ENCODE measurements at regions not wholly inside any gene's neighbourhood (a gene's known extent, or its start where the extent isn't known, plus 50 kb on each side); places are given as distances from the start of the nearest gene placed in this dataset.
A peak's percentile ranks its signal among the peaks of the same experiment; 100 is the strongest.

DNA sequence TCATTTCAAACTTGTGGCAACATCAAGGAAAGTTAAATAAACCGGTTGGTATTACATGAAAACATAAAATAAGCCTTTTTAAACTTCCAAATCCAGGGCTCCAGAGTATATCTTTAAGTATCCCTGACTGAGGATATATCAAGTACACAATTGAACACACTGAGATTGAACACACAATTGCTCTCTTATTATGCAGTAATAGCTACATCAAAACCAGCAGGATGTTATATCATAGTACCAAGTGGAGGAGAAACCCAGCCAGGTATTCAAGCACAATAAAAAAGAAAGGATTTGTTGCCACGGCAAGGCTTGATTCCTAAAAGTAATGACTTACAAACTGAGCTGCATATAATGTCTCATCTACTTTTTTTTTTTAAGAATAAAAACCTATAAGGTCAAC, 605.8 kb downstream of the SPOCK3 start:
- Histone ChIP-seq H3K36me3 (no peaks in the 10 kb centered on the region), H3K9me3 (ENCODE audit: low read depth) (no peaks in the 10 kb centered on the region), H3K4me3 (no peak overlapping the region), H3K27me3 (no peaks in the 10 kb centered on the region), H3K4me1 (ENCODE audit: low read depth) (no peaks in the 10 kb centered on the region), H3K27ac (no peak overlapping the region)
- TF ChIP-seq, protein P1, sequence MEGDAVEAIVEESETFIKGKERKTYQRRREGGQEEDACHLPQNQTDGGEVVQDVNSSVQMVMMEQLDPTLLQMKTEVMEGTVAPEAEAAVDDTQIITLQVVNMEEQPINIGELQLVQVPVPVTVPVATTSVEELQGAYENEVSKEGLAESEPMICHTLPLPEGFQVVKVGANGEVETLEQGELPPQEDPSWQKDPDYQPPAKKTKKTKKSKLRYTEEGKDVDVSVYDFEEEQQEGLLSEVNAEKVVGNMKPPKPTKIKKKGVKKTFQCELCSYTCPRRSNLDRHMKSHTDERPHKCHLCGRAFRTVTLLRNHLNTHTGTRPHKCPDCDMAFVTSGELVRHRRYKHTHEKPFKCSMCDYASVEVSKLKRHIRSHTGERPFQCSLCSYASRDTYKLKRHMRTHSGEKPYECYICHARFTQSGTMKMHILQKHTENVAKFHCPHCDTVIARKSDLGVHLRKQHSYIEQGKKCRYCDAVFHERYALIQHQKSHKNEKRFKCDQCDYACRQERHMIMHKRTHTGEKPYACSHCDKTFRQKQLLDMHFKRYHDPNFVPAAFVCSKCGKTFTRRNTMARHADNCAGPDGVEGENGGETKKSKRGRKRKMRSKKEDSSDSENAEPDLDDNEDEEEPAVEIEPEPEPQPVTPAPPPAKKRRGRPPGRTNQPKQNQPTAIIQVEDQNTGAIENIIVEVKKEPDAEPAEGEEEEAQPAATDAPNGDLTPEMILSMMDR (IDR thresholded peaks at IDR 0.05; ENCODE audit: low read depth, low read length): no peak
- no peak for DNase-seq (ENCODE audit: low read depth in 1 of 2, low spot score in 1 of 2)

DNA sequence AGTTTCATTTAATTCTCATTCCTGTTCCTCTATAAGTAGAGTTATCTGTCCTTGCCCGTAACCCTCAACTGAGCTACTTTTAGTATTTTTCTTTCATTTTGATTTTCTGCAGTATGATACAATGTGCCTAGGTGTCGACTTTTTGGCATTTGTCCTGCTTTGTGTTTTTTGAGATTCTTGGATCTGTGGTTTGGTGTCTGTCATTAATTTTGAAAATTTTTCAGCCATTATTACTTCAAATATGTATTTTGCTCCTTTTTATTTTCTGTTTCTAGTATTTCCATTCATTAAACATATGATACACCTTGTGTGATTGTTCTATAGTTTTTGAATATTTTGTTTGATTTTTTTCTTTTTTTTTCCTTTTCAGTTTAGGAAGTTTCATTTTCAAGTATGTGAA, 598.9 kb downstream of the SPOCK3 start:
- H3K36me3 ChIP-seq: no peaks in the 10 kb centered on the region
- TF ChIP-seq, protein P1 (IDR thresholded peaks at IDR 0.05; ENCODE audit: low read depth, low read length): no peak
- H3K27me3 ChIP-seq: no peaks in the 10 kb centered on the region
- no peak overlapping the region for H3K4me3 ChIP-seq
- no peaks in the 10 kb centered on the region for H3K9me3 ChIP-seq (ENCODE audit: low read depth)
- no peak for DNase-seq (ENCODE audit: low read depth in 1 of 2, low spot score in 1 of 2)
- H3K27ac ChIP-seq: no peak overlapping the region
- H3K4me1 ChIP-seq (ENCODE audit: low read depth): no peaks in the 10 kb centered on the region

DNA sequence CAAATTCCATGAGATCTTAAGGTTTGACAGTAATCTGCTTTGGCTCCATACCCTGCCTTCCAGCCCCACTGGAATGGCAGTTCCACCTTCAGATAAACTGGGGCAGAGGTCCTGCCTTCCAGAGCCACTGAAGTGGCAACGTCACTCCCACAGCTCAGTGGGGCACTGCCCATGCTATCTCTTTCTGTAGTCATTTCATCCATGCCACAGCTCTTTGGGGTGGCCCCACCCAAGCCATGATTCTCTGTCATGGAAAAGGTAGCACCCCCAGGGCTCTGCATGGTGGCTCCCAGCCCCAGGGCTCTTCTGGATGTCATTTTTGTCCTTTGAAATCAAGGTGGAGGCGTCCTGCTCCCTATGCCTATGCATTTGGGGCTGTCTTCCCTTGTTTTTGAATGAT, 596.5 kb downstream of the SPOCK3 start:
- H3K4me1 ChIP-seq (ENCODE audit: low read depth): no peaks in the 10 kb centered on the region
- H3K27me3 ChIP-seq: no peaks in the 10 kb centered on the region
- no peak overlapping the region for H3K4me3 ChIP-seq
- no peaks in the 10 kb centered on the region for H3K36me3 ChIP-seq
- no peak for DNase-seq (ENCODE audit: low read depth in 1 of 2, low spot score in 1 of 2)
- H3K9me3 ChIP-seq (ENCODE audit: low read depth): no peaks in the 10 kb centered on the region
- no peak overlapping the region for H3K27ac ChIP-seq
- TF ChIP-seq, protein P1 (IDR thresholded peaks at IDR 0.05; ENCODE audit: low read depth, low read length): no peak

DNA sequence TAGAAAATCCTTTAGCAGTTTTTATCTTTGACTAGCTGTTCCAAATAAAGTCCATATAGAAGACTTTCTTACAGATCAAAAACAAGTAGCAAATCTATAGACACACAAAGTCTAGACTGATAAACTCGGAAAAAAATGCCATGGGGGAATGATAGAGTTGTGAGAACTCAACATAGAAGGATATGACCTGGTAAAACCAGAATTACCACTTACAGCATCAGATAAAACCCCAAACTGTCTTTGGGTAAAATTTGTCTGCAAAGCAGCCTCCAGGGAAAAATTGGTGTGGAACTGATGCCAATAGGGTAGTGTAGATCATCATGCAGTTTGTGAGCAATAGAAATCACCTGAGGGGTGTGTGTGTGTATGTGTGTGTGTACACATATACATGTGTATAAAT, 579.1 kb downstream of the SPOCK3 start:
- TF ChIP-seq, protein P1 (IDR thresholded peaks at IDR 0.05; ENCODE audit: low read depth, low read length): no peak
- no peak for DNase-seq (ENCODE audit: low read depth in 1 of 2, low spot score in 1 of 2)

DNA sequence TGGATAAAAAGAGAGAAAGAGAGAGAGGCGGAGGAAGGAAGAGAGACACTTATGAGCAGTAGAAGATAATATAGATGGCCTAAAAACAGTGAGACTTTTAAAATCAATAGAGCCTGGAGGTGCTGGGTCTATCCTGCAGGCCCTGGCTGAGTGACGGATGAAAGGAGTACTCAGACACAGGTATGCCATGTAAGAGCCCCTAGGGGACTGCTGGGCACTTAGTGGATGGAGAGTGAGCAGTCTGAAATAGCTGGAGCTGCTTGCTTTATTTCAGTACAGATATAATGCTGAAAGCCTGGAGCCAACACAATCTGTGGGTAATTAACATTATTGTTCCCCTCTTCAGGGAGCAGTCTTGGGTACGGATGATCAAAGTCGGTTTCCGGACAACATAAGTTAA, 578.6 kb downstream of the SPOCK3 start:
- no peak overlapping the region for H3K27ac ChIP-seq
- TF ChIP-seq, protein P1 (IDR thresholded peaks at IDR 0.05; ENCODE audit: low read depth, low read length): no peak
- H3K9me3 ChIP-seq (ENCODE audit: low read depth): no peaks in the 10 kb centered on the region
- H3K4me1 ChIP-seq (ENCODE audit: low read depth): peaks cover 5% of the 10 kb centered on the region
- H3K36me3 ChIP-seq: no peaks in the 10 kb centered on the region
- peak in 1 of 2 donors; percentile 29 for DNase-seq (ENCODE audit: low read depth in 1 of 2, low spot score in 1 of 2)
- no peaks in the 10 kb centered on the region for H3K27me3 ChIP-seq
- no peak overlapping the region for H3K4me3 ChIP-seq

More for the DNA sequence above, 579.1 kb downstream of the SPOCK3 start:
- H3K36me3 ChIP-seq: no peaks in the 10 kb centered on the region
- H3K27ac ChIP-seq: no peak overlapping the region
- no peaks in the 10 kb centered on the region for H3K9me3 ChIP-seq (ENCODE audit: low read depth)
- H3K4me3 ChIP-seq: no peak overlapping the region
- peaks cover 5% of the 10 kb centered on the region for H3K4me1 ChIP-seq (ENCODE audit: low read depth)
- no peaks in the 10 kb centered on the region for H3K27me3 ChIP-seq

DNA sequence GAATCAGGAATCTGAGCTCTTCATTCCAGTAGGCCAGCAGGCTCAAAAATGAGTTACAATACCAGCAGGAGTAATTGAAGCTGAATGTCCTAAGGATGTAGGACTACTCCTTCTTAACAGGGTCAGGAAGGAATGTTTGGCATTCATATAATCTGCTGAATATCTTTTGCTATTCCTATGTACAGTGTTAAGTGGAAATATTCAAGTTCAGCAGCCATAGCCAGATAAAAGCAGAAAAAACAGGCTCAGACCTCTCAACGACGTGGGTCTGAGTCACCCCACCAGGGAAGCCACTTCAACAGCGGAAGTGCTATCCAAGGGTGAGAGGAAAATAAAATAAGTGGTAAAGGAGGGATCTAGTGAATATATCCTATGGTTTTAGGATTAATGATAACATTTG, 577.0 kb downstream of the SPOCK3 start:
- Histone ChIP-seq H3K9me3 (ENCODE audit: low read depth) (no peaks in the 10 kb centered on the region), H3K4me3 (no peak overlapping the region), H3K4me1 (ENCODE audit: low read depth) (peaks cover 5% of the 10 kb centered on the region), H3K36me3 (no peaks in the 10 kb centered on the region), H3K27me3 (no peaks in the 10 kb centered on the region), H3K27ac (peak overlapping the region; percentile 54)
- TF ChIP-seq, protein P1 (IDR thresholded peaks at IDR 0.05; ENCODE audit: low read depth, low read length): no peak
- DNase-seq (ENCODE audit: low read depth in 1 of 2, low spot score in 1 of 2): peak; percentile 37

All from cardiac muscle cell (in vitro differentiated cells and primary cell).